Trophoblast cell (in vitro differentiated cells and primary cell): ENCODE measurements at regions not wholly inside any gene's neighbourhood (a gene's known extent, or its start where the extent isn't known, plus 50 kb on each side); places are given as distances from the start of the nearest gene placed in this dataset.

Experiments
- DNase-seq, 2 donors: peaks; one replicate each; pipeline ENCODE4 v3.0.0-alpha.2; 2016
- H2AFZ ChIP-seq: 2 replicates; pipeline ENCODE4 v1.6.1; 2013; ENCODE audit warnings: low read length, moderate library complexity, mild to moderate bottlenecking; ENCODE audit not compliant: insufficient read depth, poor library complexity
- H2AK5ac ChIP-seq: 2 replicates; pipeline ENCODE4 v1.6.1; 2013; ENCODE audit warnings: mild to moderate bottlenecking, low read length
- H2BK120ac ChIP-seq: 2 replicates; pipeline ENCODE4 v1.6.1; 2013; ENCODE audit warnings: low read length, mild to moderate bottlenecking, moderate library complexity; ENCODE audit not compliant: insufficient read depth, poor library complexity
- H2BK12ac ChIP-seq: 2 replicates; pipeline ENCODE4 v1.6.1; 2013; ENCODE audit warnings: mild to moderate bottlenecking, low read length, moderate library complexity
- H2BK5ac ChIP-seq: 2 replicates; pipeline ENCODE4 v1.6.1; 2013; ENCODE audit warnings: low read length, low read depth, moderate library complexity, mild to moderate bottlenecking; ENCODE audit not compliant: poor library complexity
- H3K14ac ChIP-seq: 2 replicates; pipeline ENCODE4 v1.6.1; 2013; ENCODE audit warnings: mild to moderate bottlenecking, low read length
- H3K18ac ChIP-seq: 2 replicates; pipeline ENCODE4 v1.6.1; 2013; ENCODE audit warnings: mild to moderate bottlenecking, low read length
- H3K23ac ChIP-seq: 2 replicates; pipeline ENCODE4 v1.6.1; 2013; ENCODE audit warnings: low read length
- H3K27ac ChIP-seq: 2 replicates; pipeline ENCODE4 v1.5.1; 2013; ENCODE audit warnings: low read depth, mild to moderate bottlenecking, inconsistent platforms, low read length, moderate library complexity
- H3K27me3 ChIP-seq: 2 replicates; pipeline ENCODE4 v1.6.1; 2013; ENCODE audit warnings: inconsistent platforms, mild to moderate bottlenecking, low read length, moderate library complexity; ENCODE audit not compliant: insufficient read depth
- H3K36me3 ChIP-seq, 2 experiments: 1 replicate in 1 of 2; 2 replicates in 1 of 2; pipeline ENCODE4 v1.6.1; 2013; ENCODE audit warnings: low read length in 2 of 2, mild to moderate bottlenecking in 2 of 2, moderate library complexity in 1 of 2; ENCODE audit not compliant: insufficient read depth in 2 of 2, control insufficient read depth in 1 of 2
- H3K4ac ChIP-seq: 2 replicates; pipeline ENCODE4 v1.6.1; 2013; ENCODE audit warnings: low read depth, mild to moderate bottlenecking, low read length, moderate library complexity
- H3K4me1 ChIP-seq, 2 experiments: 1 replicate in 1 of 2; 2 replicates in 1 of 2; pipeline ENCODE4 v1.6.1; 2013; ENCODE audit warnings: low read length in 2 of 2, mild to moderate bottlenecking in 2 of 2, moderate library complexity in 1 of 2; ENCODE audit not compliant: insufficient read depth in 2 of 2, control insufficient read depth in 1 of 2
- H3K4me2 ChIP-seq: 2 replicates; pipeline ENCODE4 v1.6.1; 2013; ENCODE audit warnings: inconsistent platforms, mild to moderate bottlenecking, low read length, moderate library complexity
- H3K4me3 ChIP-seq: 2 replicates; pipeline ENCODE4 v1.5.1; 2013; ENCODE audit warnings: mild to moderate bottlenecking, low read depth, low read length, inconsistent platforms
- H3K79me1 ChIP-seq: one replicate; pipeline ENCODE4 v1.6.1; 2013; ENCODE audit warnings: low read length
- H3K79me2 ChIP-seq: 2 replicates; pipeline ENCODE4 v1.6.1; 2013; ENCODE audit warnings: low read length, mild to moderate bottlenecking; ENCODE audit not compliant: control insufficient read depth, insufficient read depth, poor library complexity
- H3K9ac ChIP-seq: 2 replicates; pipeline ENCODE4 v1.6.1; 2013; ENCODE audit warnings: mild to moderate bottlenecking, low read length
- H3K9me3 ChIP-seq: 2 replicates; pipeline ENCODE4 v1.6.1; 2013; ENCODE audit warnings: low read depth, mild to moderate bottlenecking, control low read depth, inconsistent platforms, low read length; ENCODE audit not compliant: insufficient read depth
- H4K12ac ChIP-seq: 2 replicates; pipeline ENCODE4 v1.6.1; 2013; ENCODE audit warnings: low read depth, mild to moderate bottlenecking, low read length, moderate library complexity
- H4K8ac ChIP-seq: 2 replicates; pipeline ENCODE4 v1.6.1; 2013; ENCODE audit warnings: low read depth, mild to moderate bottlenecking, low read length, moderate library complexity
- H4K91ac ChIP-seq: one replicate; pipeline ENCODE4 v1.6.1; 2013; ENCODE audit warnings: low read depth, mild to moderate bottlenecking, low read length, moderate library complexity
- WGBS: extraction: QIAGEN DNeasy Blood & Tissue Kit; methylation state at CpG from one replicate; pipeline ENCODE4 v1.1.7; 2013; ENCODE audit warnings: missing lambda C conversion rate; ENCODE audit not compliant: insufficient read length, insufficient coverage; ENCODE audit errors: extremely low coverage; 5-methylcytosine and 5-hydroxymethylcytosine counted together

DNA sequence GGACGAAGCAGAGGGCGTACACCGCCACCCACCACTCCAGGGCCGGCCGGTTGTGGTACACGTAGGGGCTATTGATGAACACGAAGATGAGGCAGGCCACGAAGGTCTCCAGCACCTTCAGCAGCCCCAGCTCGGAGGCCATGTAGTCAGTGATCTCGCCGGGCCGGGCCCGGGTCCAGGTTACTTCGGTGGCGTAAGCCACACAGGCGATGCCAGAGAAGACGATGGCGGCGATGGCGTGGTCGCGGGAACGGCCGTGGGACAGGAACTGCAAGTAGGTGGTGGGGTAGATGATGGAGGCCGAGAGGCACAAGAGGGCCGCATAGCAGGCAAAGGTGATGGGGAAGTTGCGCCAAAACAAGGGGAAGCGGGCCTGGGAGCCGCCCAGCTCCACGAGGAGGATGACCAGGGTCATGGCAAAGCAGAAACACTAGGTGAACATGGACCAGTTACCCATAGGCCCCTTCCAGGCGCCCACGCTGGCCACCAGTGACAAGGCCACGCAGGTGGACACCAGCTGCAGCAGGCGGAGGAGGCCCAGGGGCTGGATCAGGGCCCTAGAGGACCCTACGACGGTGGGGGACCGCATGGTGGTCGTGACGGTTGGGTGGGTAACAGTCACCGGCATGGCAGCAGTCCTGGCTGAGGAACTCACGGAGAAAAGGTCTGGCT is 128.4 kb upstream of the FAM98A start:
- no peak overlapping the region for H3K4me2 ChIP-seq
- no peak overlapping the region for H3K23ac ChIP-seq
- H3K27me3 ChIP-seq, result no peaks in the 10 kb centered on the region
- H4K91ac ChIP-seq, result no peak overlapping the region
- no CpG with 5 or more reads among the region's 41 CpGs for WGBS
- H2AK5ac ChIP-seq, result no peak overlapping the region
- H2BK120ac ChIP-seq, result no peak overlapping the region
- no peaks in the 10 kb centered on the region for H3K36me3 ChIP-seq
- H4K12ac ChIP-seq, result no peak overlapping the region
- no peak for DNase-seq
- no peak overlapping the region for H2AFZ ChIP-seq
- no peaks in the 10 kb centered on the region for H3K4me1 ChIP-seq
- H3K9ac ChIP-seq, result no peak overlapping the region
- H3K27ac ChIP-seq, result no peak overlapping the region
- H2BK12ac ChIP-seq, result no peak overlapping the region
- no peaks in the 10 kb centered on the region for H3K79me2 ChIP-seq
- H3K4me3 ChIP-seq, result peak overlapping the region; percentile 20
- no peak overlapping the region for H3K14ac ChIP-seq
- no peaks in the 10 kb centered on the region for H3K79me1 ChIP-seq
- H3K9me3 ChIP-seq, result peaks cover 4% of the 10 kb centered on the region
- no peak overlapping the region for H2BK5ac ChIP-seq
- no peak overlapping the region for H4K8ac ChIP-seq
- H3K4ac ChIP-seq, result no peak overlapping the region
- H3K18ac ChIP-seq, result no peak overlapping the region

DNA sequence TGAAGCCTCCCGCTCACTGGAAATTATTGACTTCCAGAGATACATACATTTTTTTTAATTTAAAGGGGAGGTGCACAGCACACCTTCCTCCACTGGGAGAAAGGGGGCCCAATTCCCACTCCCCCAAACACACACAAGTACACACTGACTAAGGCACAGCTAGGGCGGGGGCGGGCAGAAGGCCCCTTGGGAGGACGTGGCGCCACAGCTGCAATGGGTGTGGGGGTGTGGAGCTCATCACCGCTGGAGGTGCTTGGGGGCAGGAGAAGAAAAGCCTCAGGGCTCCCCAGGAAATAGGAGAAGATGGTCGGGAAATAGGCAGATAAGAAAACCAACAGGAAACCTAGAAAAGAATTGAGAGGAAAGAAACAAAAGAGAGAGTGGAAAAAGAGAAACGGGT is 127.3 kb upstream of the FAM98A start:
- Histone ChIP-seq H4K8ac (no peak overlapping the region), H3K4me1 (no peaks in the 10 kb centered on the region), H4K91ac (no peak overlapping the region)

DNA sequence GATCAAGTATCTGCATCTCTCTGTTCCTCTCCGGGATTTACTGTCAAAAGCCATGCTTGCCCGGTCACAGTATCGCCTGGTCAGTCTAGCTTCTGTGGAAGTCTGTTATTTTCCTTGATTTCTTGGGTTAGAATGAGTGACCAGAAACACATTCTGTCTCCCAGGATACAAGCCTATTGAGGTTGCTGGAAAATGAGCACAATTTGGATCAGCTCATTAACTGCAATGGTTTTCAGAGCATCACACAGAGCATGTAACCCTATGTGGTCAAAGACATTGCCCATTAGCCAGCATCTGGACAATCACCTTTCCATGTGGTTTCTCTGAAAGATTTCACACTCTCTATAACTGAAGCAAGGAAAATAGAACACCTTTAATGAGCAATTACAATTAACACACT is 124.2 kb upstream of the FAM98A start:
- peaks cover 4% of the 10 kb centered on the region for H3K9me3 ChIP-seq

More for the DNA sequence above, 127.3 kb upstream of the FAM98A start:
- WGBS, result no CpG with 5 or more reads among the region's 8 CpGs
- H2BK12ac ChIP-seq, result no peak overlapping the region
- H3K18ac ChIP-seq, result no peak overlapping the region
- H3K9ac ChIP-seq, result no peak overlapping the region
- no peak overlapping the region for H2AFZ ChIP-seq
- no peaks in the 10 kb centered on the region for H3K79me1 ChIP-seq
- H2AK5ac ChIP-seq, result no peak overlapping the region
- H3K4me2 ChIP-seq, result no peak overlapping the region
- no peak overlapping the region for H2BK120ac ChIP-seq
- H3K36me3 ChIP-seq, result no peaks in the 10 kb centered on the region
- H3K23ac ChIP-seq, result no peak overlapping the region
- H3K27ac ChIP-seq, result no peak overlapping the region
- H3K4me3 ChIP-seq, result no peak overlapping the region
- H3K9me3 ChIP-seq, result peaks cover 4% of the 10 kb centered on the region
- no peaks in the 10 kb centered on the region for H3K27me3 ChIP-seq
- no peak overlapping the region for H2BK5ac ChIP-seq
- no peak overlapping the region for H3K4ac ChIP-seq
- no peak for DNase-seq
- H3K79me2 ChIP-seq, result no peaks in the 10 kb centered on the region
- H4K12ac ChIP-seq, result no peak overlapping the region
- no peak overlapping the region for H3K14ac ChIP-seq

DNA sequence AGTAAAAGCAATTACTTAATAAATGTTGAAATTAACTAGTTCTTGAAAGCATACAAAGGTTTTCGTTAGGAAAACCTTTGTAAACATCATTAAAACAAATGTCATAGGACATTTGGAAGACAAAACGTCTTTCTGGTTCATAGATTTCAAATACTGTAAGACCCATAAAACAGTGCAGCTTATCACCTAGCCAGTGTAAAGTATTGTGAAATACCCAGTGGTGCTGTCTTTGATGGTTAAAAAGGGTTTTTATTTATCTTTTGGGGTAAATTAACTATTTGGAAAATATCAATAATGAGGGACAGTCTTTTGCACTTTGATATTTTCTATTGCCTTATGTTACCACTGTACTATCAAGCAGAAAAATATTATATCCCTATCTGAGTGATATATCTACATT is 120.0 kb upstream of the FAM98A start:
- no peak overlapping the region for H3K23ac ChIP-seq
- no peaks in the 10 kb centered on the region for H3K36me3 ChIP-seq
- no peaks in the 10 kb centered on the region for H3K4me1 ChIP-seq
- H2AFZ ChIP-seq, result no peak overlapping the region
- no peak overlapping the region for H2BK120ac ChIP-seq
- no peak overlapping the region for H4K12ac ChIP-seq
- H4K91ac ChIP-seq, result no peak overlapping the region
- H3K14ac ChIP-seq, result no peak overlapping the region
- no peak overlapping the region for H2BK5ac ChIP-seq
- H2BK12ac ChIP-seq, result no peak overlapping the region
- H3K18ac ChIP-seq, result no peak overlapping the region
- WGBS, result no CpG with 5 or more reads among the region's 2 CpGs
- H3K9ac ChIP-seq, result no peak overlapping the region
- H3K27ac ChIP-seq, result no peak overlapping the region
- H3K9me3 ChIP-seq, result no peaks in the 10 kb centered on the region
- H4K8ac ChIP-seq, result no peak overlapping the region
- H2AK5ac ChIP-seq, result no peak overlapping the region
- no peak overlapping the region for H3K4me3 ChIP-seq
- H3K79me1 ChIP-seq, result no peaks in the 10 kb centered on the region
- H3K4me2 ChIP-seq, result no peak overlapping the region
- no peaks in the 10 kb centered on the region for H3K27me3 ChIP-seq
- H3K79me2 ChIP-seq, result no peaks in the 10 kb centered on the region
- no peak overlapping the region for H3K4ac ChIP-seq
- no peak for DNase-seq

More for the DNA sequence above, 124.2 kb upstream of the FAM98A start:
- Histone ChIP-seq H3K79me2 (no peaks in the 10 kb centered on the region), H4K91ac (no peak overlapping the region), H3K14ac (no peak overlapping the region), H2BK120ac (no peak overlapping the region), H3K23ac (no peak overlapping the region), H3K27ac (no peak overlapping the region), H2AFZ (no peak overlapping the region), H3K79me1 (no peaks in the 10 kb centered on the region), H2AK5ac (no peak overlapping the region), H3K27me3 (no peaks in the 10 kb centered on the region), H4K12ac (no peak overlapping the region), H2BK5ac (no peak overlapping the region), H3K9ac (no peak overlapping the region), H3K4me1 (no peaks in the 10 kb centered on the region), H3K4ac (no peak overlapping the region), H3K36me3 (no peaks in the 10 kb centered on the region), H2BK12ac (no peak overlapping the region), H4K8ac (no peak overlapping the region), H3K18ac (no peak overlapping the region), H3K4me3 (no peak overlapping the region), H3K4me2 (no peak overlapping the region)
- WGBS, result no CpG with 5 or more reads among the region's 3 CpGs
- no peak for DNase-seq
